GM23248 (cell line): ENCODE measurements at regions not wholly inside any gene's neighbourhood (a gene's known extent, or its start where the extent isn't known, plus 50 kb on each side); places are given as distances from the start of the nearest gene placed in this dataset.

Source experiments
- DNase-seq: peaks from one replicate; pipeline ENCODE4 v3.0.0-alpha.2; 2015
- H2AFZ ChIP-seq: fragments of 200-600 bp; sonication (generic); 2 replicates; pipeline ENCODE4 v1.6.1; 2016; ENCODE audit warnings: antibody characterized with exemption
- H3F3A ChIP-seq: fragments of 200-600 bp; sonication (generic); 2 replicates; pipeline ENCODE4 v1.6.1; 2016; ENCODE audit warnings: mild to moderate bottlenecking, antibody characterized with exemption, mixed run types; ENCODE audit not compliant: insufficient read depth
- H3K27ac ChIP-seq: fragments of 200-600 bp; sonication (generic); 2 replicates; pipeline ENCODE4 v1.5.1; 2016; ENCODE audit warnings: mild to moderate bottlenecking
- H3K27me3 ChIP-seq: fragments of 200-600 bp; sonication (generic); replicated peaks from 2 replicates; pipeline ENCODE4 v1.6.1; 2016; ENCODE audit warnings: mild to moderate bottlenecking; ENCODE audit not compliant: insufficient read depth
- H3K36me3 ChIP-seq: fragments of 200-600 bp; sonication (generic); 2 replicates; pipeline ENCODE4 v1.6.1; 2016; ENCODE audit warnings: low read depth, mild to moderate bottlenecking
- H3K4me1 ChIP-seq: fragments of 200-600 bp; sonication (generic); 2 replicates; pipeline ENCODE4 v1.6.1; 2016; ENCODE audit warnings: mild to moderate bottlenecking; ENCODE audit not compliant: insufficient read depth
- H3K4me2 ChIP-seq: fragments of 200-600 bp; sonication (generic); one replicate; pipeline ENCODE4 v1.6.1; 2016; ENCODE audit warnings: mild to moderate bottlenecking; ENCODE audit not compliant: unreplicated experiment
- H3K4me3 ChIP-seq: fragments of 200-600 bp; sonication (generic); 2 replicates; pipeline ENCODE4 v1.5.1; 2016; ENCODE audit warnings: mild to moderate bottlenecking
- H3K79me2 ChIP-seq: fragments of 200-600 bp; sonication (generic); 2 replicates; pipeline ENCODE4 v1.6.1; 2016; ENCODE audit warnings: mild to moderate bottlenecking; ENCODE audit not compliant: insufficient read depth
- H3K9ac ChIP-seq: fragments of 200-600 bp; sonication (generic); 2 replicates; pipeline ENCODE4 v1.6.1; 2016; ENCODE audit warnings: mild to moderate bottlenecking
- H3K9me2 ChIP-seq: fragments of 200-600 bp; sonication (generic); 2 replicates; pipeline ENCODE4 v1.6.1; 2016; ENCODE audit warnings: mixed run types, mild to moderate bottlenecking, moderate library complexity; ENCODE audit not compliant: insufficient read depth
- H3K9me3 ChIP-seq: fragments of 200-600 bp; sonication (generic); one replicate; pipeline ENCODE4 v1.6.1; 2017; ENCODE audit warnings: low read depth
- H4K20me1 ChIP-seq: fragments of 200-600 bp; sonication (generic); 2 replicates; pipeline ENCODE4 v1.6.0; 2016; ENCODE audit not compliant: insufficient read depth
- EZH2 ChIP-seq: fragments of 200-600 bp; sonication (generic); IDR thresholded peaks from 2 replicates; pipeline ENCODE4 v1.6.1; 2018; ENCODE audit warnings: antibody characterized with exemption, mild to moderate bottlenecking; ENCODE audit not compliant: insufficient read depth, poor library complexity, severe bottlenecking
- EZH2phosphoT487 ChIP-seq: fragments of 200-600 bp; sonication (generic); IDR thresholded peaks from 2 replicates; pipeline ENCODE4 v1.6.1; 2018; ENCODE audit warnings: antibody characterized with exemption, moderate library complexity, mild to moderate bottlenecking, low read depth; ENCODE audit not compliant: insufficient read depth
- WGBS, 2 experiments: methylation state at CpG; one replicate each; pipeline ENCODE4 v1.1.6; 2015 to 2017; ENCODE audit warnings: low lambda C conversion rate in 2 of 2, low coverage in 1 of 2; ENCODE audit errors: missing lambda C conversion rate in 2 of 2; 5-methylcytosine and 5-hydroxymethylcytosine counted together
- in situ Hi-C: fragments of 300-500 bp; cut with MboI; formaldehyde crosslinking; loops from 2 replicates; pipeline ENCODE4 v1.15.0; 2020

- no peak overlapping the region for H3K4me3 ChIP-seq
- in situ Hi-C loops, result no loop called here
- H4K20me1 ChIP-seq, result no peaks in the 10 kb centered on the region
These were observed 174.4 kb downstream of the DUSP6 start for GRCh38 chr12:89177802-89178395.

DNA sequence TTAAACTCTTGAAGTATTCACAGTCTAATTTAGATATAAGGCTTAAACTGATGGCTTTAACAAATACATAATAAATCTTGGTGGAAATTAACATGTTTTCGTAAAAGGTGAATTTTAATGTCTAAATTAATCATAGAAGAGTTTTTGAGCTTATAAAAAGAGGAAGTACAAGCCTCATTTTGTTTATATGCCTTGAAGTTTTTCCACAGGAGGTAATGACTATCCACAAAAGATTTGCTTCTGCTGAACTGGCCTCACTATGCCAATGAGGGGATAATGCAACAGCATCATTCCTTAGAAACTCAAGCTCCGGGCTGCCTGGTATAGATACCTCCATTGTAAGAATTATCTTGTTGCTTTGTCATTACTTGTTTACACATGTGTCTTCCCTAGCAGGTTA lies 175.6 kb downstream of the DUSP6 start:
- H3K27me3 ChIP-seq, result no peaks in the 10 kb centered on the region
- H3K27ac ChIP-seq, result no peak overlapping the region
- no peaks in the 10 kb centered on the region for H3K79me2 ChIP-seq
- no peak for DNase-seq
- no peaks in the 10 kb centered on the region for H3K9me2 ChIP-seq
- H3K4me2 ChIP-seq, result no peak overlapping the region
- H3K36me3 ChIP-seq, result no peaks in the 10 kb centered on the region
- TF ChIP-seq EZH2 (no peak), EZH2phosphoT487 (no peak)
- WGBS, 2 experiments, result 88% methylated on average over 2 of the region's 2 CpGs
- H3K9ac ChIP-seq, result no peak overlapping the region
- no peaks in the 10 kb centered on the region for H3K9me3 ChIP-seq
- in situ Hi-C loops, result no loop called here
- H3F3A ChIP-seq, result peaks cover 19% of the 10 kb centered on the region
- no peak overlapping the region for H2AFZ ChIP-seq
- no peak overlapping the region for H3K4me3 ChIP-seq
- no peaks in the 10 kb centered on the region for H4K20me1 ChIP-seq
- peaks cover 24% of the 10 kb centered on the region for H3K4me1 ChIP-seq

More at GRCh38 chr12:89177802-89178395, 174.4 kb downstream of the DUSP6 start:
- H3K9me2 ChIP-seq, result no peaks in the 10 kb centered on the region
- no peak for DNase-seq
- peaks cover 26% of the 10 kb centered on the region for H3F3A ChIP-seq
- no peak overlapping the region for H2AFZ ChIP-seq
- no peaks in the 10 kb centered on the region for H3K36me3 ChIP-seq
- no peak overlapping the region for H3K9ac ChIP-seq
- no peak for TF ChIP-seq EZH2
- TF ChIP-seq EZH2phosphoT487, result no peak
- no peak overlapping the region for H3K4me2 ChIP-seq
- peaks cover 36% of the 10 kb centered on the region for H3K4me1 ChIP-seq
- 87 to 89% methylated on average over 3 of the region's 3 CpGs for WGBS, 2 experiments
- no peaks in the 10 kb centered on the region for H3K9me3 ChIP-seq
- H3K79me2 ChIP-seq, result no peaks in the 10 kb centered on the region
- H3K27me3 ChIP-seq, result no peaks in the 10 kb centered on the region
- H3K27ac ChIP-seq, result no peak overlapping the region

DNA sequence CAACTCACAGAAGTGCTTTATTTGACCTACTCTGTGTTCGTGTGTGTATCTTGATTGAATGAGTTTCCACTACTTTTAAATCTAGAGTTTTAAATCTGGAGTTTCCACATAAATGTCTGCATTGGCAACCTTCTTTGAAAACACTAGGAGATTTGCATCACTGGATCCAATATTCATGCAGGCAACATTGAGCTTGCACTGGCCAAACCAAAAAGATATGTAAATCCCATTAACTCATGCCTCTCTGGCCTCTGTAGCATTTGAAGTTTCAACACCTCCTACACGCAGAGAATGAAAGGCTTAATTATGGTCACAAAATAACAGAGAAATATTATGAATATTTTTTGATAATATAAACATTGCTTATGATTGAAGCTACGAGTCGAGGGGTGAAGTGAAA lies 178.6 kb downstream of the DUSP6 start:
- no peak overlapping the region for H3K9ac ChIP-seq
- H3F3A ChIP-seq, result no peaks in the 10 kb centered on the region
- no peak overlapping the region for H2AFZ ChIP-seq
- H3K4me2 ChIP-seq, result no peak overlapping the region
- H3K9me3 ChIP-seq, result no peaks in the 10 kb centered on the region
- H3K27ac ChIP-seq, result no peak overlapping the region
- no peaks in the 10 kb centered on the region for H3K36me3 ChIP-seq
- 97 to 98% methylated on average over 4 of the region's 4 CpGs for WGBS, 2 experiments
- DNase-seq, result no peak
- H3K4me3 ChIP-seq, result no peak overlapping the region
- no peaks in the 10 kb centered on the region for H3K4me1 ChIP-seq
- no peaks in the 10 kb centered on the region for H3K27me3 ChIP-seq
- no peaks in the 10 kb centered on the region for H3K79me2 ChIP-seq
- in situ Hi-C loops, result no loop called here
- TF ChIP-seq EZH2phosphoT487 (no peak), EZH2 (no peak)
- no peaks in the 10 kb centered on the region for H4K20me1 ChIP-seq
- H3K9me2 ChIP-seq, result no peaks in the 10 kb centered on the region

DNA sequence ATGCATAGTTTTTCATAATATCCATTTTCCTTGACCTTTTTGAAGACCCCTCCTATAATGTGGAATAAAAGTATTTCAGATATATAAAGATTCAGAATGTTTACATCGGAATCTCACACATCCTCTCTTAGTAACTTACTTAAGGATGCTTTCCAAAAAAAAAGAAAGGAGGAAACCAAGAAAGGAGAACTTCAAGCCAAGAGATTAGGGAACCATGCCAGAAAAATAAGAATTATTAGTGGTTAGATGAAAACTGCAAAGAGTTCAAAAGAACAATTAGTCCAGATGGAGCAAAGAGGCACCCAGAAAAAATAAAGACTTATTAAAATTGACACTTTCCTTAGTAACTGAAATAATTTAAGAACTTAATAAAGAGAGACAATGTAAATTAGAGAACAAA lies 179.2 kb downstream of the DUSP6 start:
- no peak overlapping the region for H3K9ac ChIP-seq
- 32 to 74% methylated on average over 1 of the region's 1 CpG for WGBS, 2 experiments
- TF ChIP-seq EZH2phosphoT487 (no peak), EZH2 (no peak)
- in situ Hi-C loops, result no loop called here
- no peaks in the 10 kb centered on the region for H3K9me2 ChIP-seq
- H3K4me2 ChIP-seq, result no peak overlapping the region
- no peaks in the 10 kb centered on the region for H3K27me3 ChIP-seq
- no peaks in the 10 kb centered on the region for H4K20me1 ChIP-seq
- no peaks in the 10 kb centered on the region for H3K9me3 ChIP-seq
- no peak overlapping the region for H3K4me3 ChIP-seq
- H3K36me3 ChIP-seq, result no peaks in the 10 kb centered on the region
- H2AFZ ChIP-seq, result no peak overlapping the region
- no peaks in the 10 kb centered on the region for H3K4me1 ChIP-seq
- no peak overlapping the region for H3K27ac ChIP-seq
- H3F3A ChIP-seq, result no peaks in the 10 kb centered on the region
- DNase-seq, result no peak
- H3K79me2 ChIP-seq, result no peaks in the 10 kb centered on the region

GRCh38 chr12:89172224-89172623 lies 180.1 kb downstream of the DUSP6 start:
- no peaks in the 10 kb centered on the region for H3K27me3 ChIP-seq
- in situ Hi-C loops, result no loop called here

More at GRCh38 chr12:89172224-89172623, 180.1 kb downstream of the DUSP6 start:
- H3K9ac ChIP-seq, result no peak overlapping the region
- H3K27ac ChIP-seq, result no peak overlapping the region
- H3F3A ChIP-seq, result no peaks in the 10 kb centered on the region
- DNase-seq, result no peak
- H2AFZ ChIP-seq, result no peak overlapping the region
- H3K4me3 ChIP-seq, result no peak overlapping the region
- no peaks in the 10 kb centered on the region for H3K79me2 ChIP-seq
- no peaks in the 10 kb centered on the region for H4K20me1 ChIP-seq
- no peak for TF ChIP-seq EZH2phosphoT487
- H3K4me2 ChIP-seq, result no peak overlapping the region
- H3K36me3 ChIP-seq, result no peaks in the 10 kb centered on the region
- H3K9me2 ChIP-seq, result no peaks in the 10 kb centered on the region
- H3K4me1 ChIP-seq, result no peaks in the 10 kb centered on the region
- no peaks in the 10 kb centered on the region for H3K9me3 ChIP-seq
